ENCODE measurements at regions not wholly inside any gene's neighbourhood (a gene's known extent, or its start where the extent isn't known, plus 50 kb on each side); places are given as distances from the start of the nearest gene placed in this dataset.

- Histone ChIP-seq H3K9me3 (ENCODE audit: insufficient read depth, low read length) (no peaks in the 10 kb centered on the region), H3K36me3 (replicated peaks; ENCODE audit: low read depth, low read length) (no peaks in the 10 kb centered on the region), H3K4me3 (ENCODE audit: low read length) (no peak overlapping the region), H2AFZ (ENCODE audit: low read depth, low read length) (no peak overlapping the region), H4K20me1 (ENCODE audit: insufficient read depth, low read length) (no peaks in the 10 kb centered on the region), H3K4me2 (ENCODE audit: low read length) (no peak overlapping the region), H3K79me2 (ENCODE audit: low read length) (no peaks in the 10 kb centered on the region; the same call in 1 of the 2 replicates), H3K4me1 (ENCODE audit: low read length) (peaks cover 7% of the 10 kb centered on the region), H3K27ac (ENCODE audit: low read length) (no peak overlapping the region), H3K27me3 (ENCODE audit: low read depth, low read length) (no peaks in the 10 kb centered on the region), H3K9ac (ENCODE audit: low read length) (no peak overlapping the region)
- TF ChIP-seq EZH2phosphoT487 (IDR thresholded peaks at IDR 0.05; ENCODE audit: low read depth), result no peak
- no peak for TF ChIP-seq CTCF (IDR thresholded peaks at IDR 0.05; ENCODE audit: low read depth, low read length)
Observed at GRCh38 chr6:130314271-130314670, 51.5 kb upstream of the TMEM200A start.

- Histone ChIP-seq H4K20me1 (ENCODE audit: insufficient read depth, low read length) (peaks cover 4% of the 10 kb centered on the region), H3K4me3 (ENCODE audit: low read length) (no peak overlapping the region), H3K4me1 (ENCODE audit: low read length) (peaks cover 7% of the 10 kb centered on the region), H3K4me2 (ENCODE audit: low read length) (no peak overlapping the region), H3K9me3 (ENCODE audit: insufficient read depth, low read length) (no peaks in the 10 kb centered on the region), H3K36me3 (replicated peaks; ENCODE audit: low read depth, low read length) (no peaks in the 10 kb centered on the region), H3K9ac (ENCODE audit: low read length) (no peak overlapping the region), H2AFZ (ENCODE audit: low read depth, low read length) (no peak overlapping the region), H3K27ac (ENCODE audit: low read length) (no peak overlapping the region), H3K27me3 (ENCODE audit: low read depth, low read length) (no peaks in the 10 kb centered on the region), H3K79me2 (ENCODE audit: low read length) (peaks cover 4% of the 10 kb centered on the region)
- TF ChIP-seq CTCF (IDR thresholded peaks at IDR 0.05; ENCODE audit: low read depth, low read length) (no peak), EZH2phosphoT487 (IDR thresholded peaks at IDR 0.05; ENCODE audit: low read depth) (no peak)
Observed at GRCh38 chr6:130313206-130313605, 52.6 kb upstream of the TMEM200A start.

GRCh38 chr6:130309028-130309427 lies 56.8 kb upstream of the TMEM200A start:
- TF ChIP-seq CTCF (IDR thresholded peaks at IDR 0.05; ENCODE audit: low read depth, low read length) (no peak), EZH2phosphoT487 (IDR thresholded peaks at IDR 0.05; ENCODE audit: low read depth) (no peak)
- Histone ChIP-seq H3K36me3 (replicated peaks; ENCODE audit: low read depth, low read length) (no peaks in the 10 kb centered on the region), H3K27me3 (ENCODE audit: low read depth, low read length) (no peaks in the 10 kb centered on the region), H3K79me2 (ENCODE audit: low read length) (peaks cover 4% of the 10 kb centered on the region), H3K4me3 (ENCODE audit: low read length) (no peak overlapping the region), H3K4me2 (ENCODE audit: low read length) (peak overlapping the region; percentile 1; the same call in 1 of the 2 replicates), H3K4me1 (ENCODE audit: low read length) (peaks cover 4% of the 10 kb centered on the region), H3K9me3 (ENCODE audit: insufficient read depth, low read length) (no peaks in the 10 kb centered on the region), H2AFZ (ENCODE audit: low read depth, low read length) (no peak overlapping the region), H4K20me1 (ENCODE audit: insufficient read depth, low read length) (peaks cover 4% of the 10 kb centered on the region), H3K9ac (ENCODE audit: low read length) (no peak overlapping the region), H3K27ac (ENCODE audit: low read length) (no peak overlapping the region)

GRCh38 chr6:130307752-130308361 lies 58.0 kb upstream of the TMEM200A start:
- no peak overlapping the region for H3K9ac ChIP-seq (ENCODE audit: low read length)
- no peak for TF ChIP-seq CTCF (IDR thresholded peaks at IDR 0.05; ENCODE audit: low read depth, low read length)
- TF ChIP-seq EZH2phosphoT487 (IDR thresholded peaks at IDR 0.05; ENCODE audit: low read depth), result no peak
- peaks cover 4% of the 10 kb centered on the region for H4K20me1 ChIP-seq (ENCODE audit: insufficient read depth, low read length)
- no peak overlapping the region for H3K4me3 ChIP-seq (ENCODE audit: low read length)
- no peaks in the 10 kb centered on the region for H3K9me3 ChIP-seq (ENCODE audit: insufficient read depth, low read length)
- H3K27me3 ChIP-seq (ENCODE audit: low read depth, low read length), result no peaks in the 10 kb centered on the region
- H3K27ac ChIP-seq (ENCODE audit: low read length), result no peak overlapping the region
- H3K4me1 ChIP-seq (ENCODE audit: low read length), result no peaks in the 10 kb centered on the region; the same call in 1 of the 2 replicates
- H2AFZ ChIP-seq (ENCODE audit: low read depth, low read length), result no peak overlapping the region
- H3K36me3 ChIP-seq (replicated peaks; ENCODE audit: low read depth, low read length), result no peaks in the 10 kb centered on the region
- H3K4me2 ChIP-seq (ENCODE audit: low read length), result no peak overlapping the region
- H3K79me2 ChIP-seq (ENCODE audit: low read length), result peaks cover 4% of the 10 kb centered on the region
